ENCODE measurements at regions not wholly inside any gene's neighbourhood (a gene's known extent, or its start where the extent isn't known, plus 50 kb on each side); places are given as distances from the start of the nearest gene placed in this dataset.

- no peaks in the 10 kb centered on the region for H3K4me1 ChIP-seq
- no peaks in the 10 kb centered on the region for H3K9me3 ChIP-seq
- H3K36me3 ChIP-seq, result no peaks in the 10 kb centered on the region
- H3K27me3 ChIP-seq, result no peaks in the 10 kb centered on the region
- no peak overlapping the region for H3K27ac ChIP-seq
- H3K9ac ChIP-seq (ENCODE audit: low read depth in 2 of 2, low read length in 2 of 2), result no peak overlapping the region
- no peak for DNase-seq
- no peak overlapping the region for H3K4me3 ChIP-seq
- intact Hi-C loops (cut with DNase I), result no loop called here
- TF ChIP-seq CTCF (IDR thresholded peaks at IDR 0.05), result no peak
Measured at GRCh38 chr5:74182603-74183002, 457.9 kb downstream of the ENC1 start.

DNA sequence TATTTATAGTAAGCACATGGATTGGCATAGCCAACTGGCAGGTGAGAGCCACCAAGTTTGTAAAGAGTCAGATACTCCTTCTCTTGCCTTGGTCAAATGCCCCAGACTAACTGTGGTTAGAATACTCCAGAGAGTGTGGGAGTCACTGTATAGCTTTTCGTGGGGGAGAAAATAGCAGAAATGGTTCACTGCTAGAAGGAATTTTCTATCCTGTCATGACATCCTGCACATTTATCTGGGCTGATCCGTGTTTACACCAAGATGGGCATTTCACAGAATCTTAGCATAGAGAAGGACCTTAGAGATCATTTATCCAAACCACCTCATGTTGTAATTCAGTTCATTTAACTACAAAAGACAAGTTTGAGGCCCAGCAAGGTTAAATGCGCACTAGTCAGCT, 460.8 kb downstream of the ENC1 start:
- Histone ChIP-seq H3K9me3 (no peaks in the 10 kb centered on the region), H3K27ac (no peak overlapping the region), H3K27me3 (no peaks in the 10 kb centered on the region), H3K4me1 (no peaks in the 10 kb centered on the region), H3K9ac (ENCODE audit: low read depth in 2 of 2, low read length in 2 of 2) (no peak overlapping the region), H3K4me3 (no peak overlapping the region), H3K36me3 (no peaks in the 10 kb centered on the region)
- intact Hi-C loops (cut with DNase I), result no loop called here
- no peak for DNase-seq
- TF ChIP-seq CTCF (IDR thresholded peaks at IDR 0.05), result no peak

DNA sequence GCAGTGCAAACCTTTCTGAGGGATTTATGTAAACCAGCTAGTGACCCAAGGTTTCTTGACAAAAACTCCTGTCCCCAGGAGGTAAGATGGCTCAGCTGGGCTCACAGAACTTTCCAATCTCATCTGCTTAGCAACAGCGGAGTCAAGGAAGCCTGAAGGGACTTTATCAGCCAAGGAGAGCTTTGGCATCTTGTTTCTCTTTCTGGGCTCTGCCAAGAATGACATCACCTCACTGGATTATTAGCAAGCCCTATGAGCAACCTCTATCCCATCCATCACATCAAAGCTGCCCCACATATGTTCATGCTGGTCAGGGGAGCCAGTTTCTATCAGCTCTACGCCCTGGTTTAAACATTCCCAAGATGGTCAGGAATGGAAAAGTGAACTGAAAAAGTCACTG, 461.3 kb downstream of the ENC1 start:
- intact Hi-C loops (cut with DNase I), result no loop called here
- TF ChIP-seq CTCF (IDR thresholded peaks at IDR 0.05), result no peak
- Histone ChIP-seq H3K9me3 (no peaks in the 10 kb centered on the region), H3K9ac (ENCODE audit: low read depth in 2 of 2, low read length in 2 of 2) (no peak overlapping the region), H3K4me3 (no peak overlapping the region), H3K36me3 (no peaks in the 10 kb centered on the region), H3K4me1 (no peaks in the 10 kb centered on the region), H3K27ac (no peak overlapping the region), H3K27me3 (no peaks in the 10 kb centered on the region)
- DNase-seq, result no peak

GRCh38 chr5:74177961-74178360, 462.6 kb downstream of the ENC1 start:
- intact Hi-C loops (cut with DNase I), result no loop called here
- no peak for TF ChIP-seq CTCF (IDR thresholded peaks at IDR 0.05)
- Histone ChIP-seq H3K36me3 (no peaks in the 10 kb centered on the region), H3K9me3 (no peaks in the 10 kb centered on the region), H3K4me1 (no peaks in the 10 kb centered on the region), H3K9ac (ENCODE audit: low read depth in 2 of 2, low read length in 2 of 2) (no peak overlapping the region), H3K4me3 (no peak overlapping the region), H3K27me3 (no peaks in the 10 kb centered on the region), H3K27ac (no peak overlapping the region)
- no peak for DNase-seq

- H3K9ac ChIP-seq (ENCODE audit: low read depth in 2 of 2, low read length in 2 of 2), result no peak overlapping the region
- no peak overlapping the region for H3K4me3 ChIP-seq
- DNase-seq, result no peak
- H3K36me3 ChIP-seq, result no peaks in the 10 kb centered on the region
- H3K27me3 ChIP-seq, result no peaks in the 10 kb centered on the region
- H3K27ac ChIP-seq, result no peak overlapping the region
- intact Hi-C loops (cut with DNase I), result no loop called here
- no peak for TF ChIP-seq CTCF (IDR thresholded peaks at IDR 0.05)
- H3K9me3 ChIP-seq, result no peaks in the 10 kb centered on the region
- H3K4me1 ChIP-seq, result no peaks in the 10 kb centered on the region
Measured at GRCh38 chr5:74174366-74174765, 466.2 kb downstream of the ENC1 start.

DNA sequence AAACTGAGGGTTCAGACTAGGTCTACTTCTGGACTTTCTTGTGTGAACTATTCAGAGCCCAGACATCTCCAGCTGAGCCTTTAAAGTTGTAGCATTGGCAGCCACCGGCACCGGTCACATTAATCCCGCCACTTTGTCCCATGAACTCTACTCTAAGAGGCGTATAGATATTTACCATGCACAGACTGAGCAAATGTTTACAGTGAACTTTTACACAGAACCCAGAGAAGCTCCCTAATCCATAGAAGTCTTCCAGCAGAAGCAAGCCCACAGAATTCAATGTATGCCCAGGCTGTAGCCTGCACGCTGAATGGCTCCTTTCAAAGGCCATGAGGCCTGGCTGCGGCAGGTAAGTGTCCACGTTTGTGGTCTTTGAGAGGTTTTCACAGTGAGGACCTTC, 466.9 kb downstream of the ENC1 start:
- H3K4me1 ChIP-seq, result no peaks in the 10 kb centered on the region
- no peak for DNase-seq
- intact Hi-C loops (cut with DNase I), result no loop called here
- no peaks in the 10 kb centered on the region for H3K36me3 ChIP-seq
- H3K4me3 ChIP-seq, result no peak overlapping the region
- no peaks in the 10 kb centered on the region for H3K27me3 ChIP-seq
- no peaks in the 10 kb centered on the region for H3K9me3 ChIP-seq
- no peak for TF ChIP-seq CTCF (IDR thresholded peaks at IDR 0.05)
- H3K27ac ChIP-seq, result no peak overlapping the region
- no peak overlapping the region for H3K9ac ChIP-seq (ENCODE audit: low read depth in 2 of 2, low read length in 2 of 2)

Measured in colonic mucosa (tissue), 4 donors.